ENCODE measurements at regions not wholly inside any gene's neighbourhood (a gene's known extent, or its start where the extent isn't known, plus 50 kb on each side); places are given as distances from the start of the nearest gene placed in this dataset.

GRCh38 chr3:72050771-72051170 is 265.8 kb upstream of the PROK2 start:
- Histone ChIP-seq H3K27me3 (ENCODE audit: control insufficient read depth in 2 of 2, insufficient read depth in 2 of 2, low read length in 2 of 2) (no peaks in the 10 kb centered on the region), H3K79me2 (ENCODE audit: insufficient read depth, low read length) (no peaks in the 10 kb centered on the region), H3K9me3 (replicated peaks in 1 of 2; ENCODE audit: control insufficient read depth in 1 of 2, insufficient read depth in 1 of 2, low read length in 2 of 2) (no peaks in the 10 kb centered on the region), H4K20me1 (ENCODE audit: insufficient read depth, low read length) (no peaks in the 10 kb centered on the region), H3K27ac (ENCODE audit: low read depth in 1 of 2, low read length in 2 of 2) (no peak overlapping the region), H3K4me3 (replicated peaks in 1 of 3; ENCODE audit: low read depth in 2 of 3, low read length in 3 of 3) (no peak overlapping the region), H3K9ac (ENCODE audit: insufficient read depth, low read length, poor library complexity, severe bottlenecking) (no peak overlapping the region), H2AFZ (ENCODE audit: insufficient read depth, low read depth, low read length, poor library complexity, severe bottlenecking) (no peak overlapping the region), H3K36me3 (replicated peaks in 1 of 2; ENCODE audit: control insufficient read depth in 1 of 2, insufficient read depth in 2 of 2, low read length in 2 of 2) (peaks cover 0 to 5% of the 10 kb centered on the region in 2 donors), H3K4me1 (ENCODE audit: control insufficient read depth in 1 of 2, insufficient read depth in 2 of 2, low read length in 2 of 2) (peaks cover 14% of the 10 kb centered on the region in 2 donors), H3K4me2 (replicated peaks; ENCODE audit: extremely low read depth, low read length, poor library complexity, severe bottlenecking) (no peak overlapping the region)
- Mint-ChIP-seq H3K36me3 (peaks cover 17 to 23% of the 10 kb centered on the region in 2 donors), H3K27ac (no peak overlapping the region), H3K4me3 (no peak overlapping the region), H3K27me3 (ENCODE audit: low read depth in 3 of 3) (peaks cover 1 to 4% (median 2%) of the 10 kb centered on the region in 3 donors), H3K9me3 (no peaks in the 10 kb centered on the region), H3K4me1 (peaks cover 16% of the 10 kb centered on the region)
- TF ChIP-seq CTCF (IDR thresholded peaks at IDR 0.05), result no peak
- DNase-seq, result no peak
- WGBS (ENCODE audit: insufficient coverage), result 100% methylated on average over 2 of the region's 5 CpGs
- intact Hi-C loops (cut with micrococcal nuclease), result no loop called here

DNA sequence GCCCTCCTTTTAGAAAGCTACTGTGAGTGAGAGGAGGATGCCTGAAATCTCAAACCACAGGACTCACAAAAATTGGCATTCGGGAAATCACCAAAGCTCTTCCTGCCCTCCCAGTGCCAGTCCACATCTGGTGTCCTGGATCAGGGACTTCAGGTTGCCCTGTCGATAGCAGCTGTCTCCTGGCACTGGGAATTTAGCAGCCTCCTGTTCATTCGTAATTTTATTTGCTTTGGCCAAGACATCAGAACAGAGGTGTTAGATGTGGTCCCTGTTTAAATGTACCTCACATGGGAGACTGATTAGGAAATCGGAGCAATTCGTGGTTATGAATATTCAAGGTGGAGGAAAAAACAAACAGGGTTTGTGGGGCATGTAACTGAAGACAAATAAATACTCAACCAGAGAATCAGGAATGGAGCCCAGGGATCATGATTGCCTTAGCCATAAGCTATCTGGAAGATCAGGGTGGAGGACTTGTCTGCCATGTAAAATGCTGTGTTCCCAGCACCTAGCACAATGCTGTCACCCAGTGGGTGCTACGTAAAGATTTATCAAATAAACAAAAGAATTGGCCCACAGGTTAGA is 265.2 kb upstream of the PROK2 start:
- Histone ChIP-seq H3K79me2 (ENCODE audit: insufficient read depth, low read length) (no peaks in the 10 kb centered on the region), H2AFZ (ENCODE audit: insufficient read depth, low read depth, low read length, poor library complexity, severe bottlenecking) (no peak overlapping the region), H3K9me3 (replicated peaks in 1 of 2; ENCODE audit: control insufficient read depth in 1 of 2, insufficient read depth in 1 of 2, low read length in 2 of 2) (no peaks in the 10 kb centered on the region), H4K20me1 (ENCODE audit: insufficient read depth, low read length) (no peaks in the 10 kb centered on the region), H3K27ac (ENCODE audit: low read depth in 1 of 2, low read length in 2 of 2) (no peak overlapping the region), H3K4me1 (ENCODE audit: control insufficient read depth in 1 of 2, insufficient read depth in 2 of 2, low read length in 2 of 2) (peaks cover 14% of the 10 kb centered on the region in 2 donors), H3K27me3 (ENCODE audit: control insufficient read depth in 2 of 2, insufficient read depth in 2 of 2, low read length in 2 of 2) (no peaks in the 10 kb centered on the region), H3K36me3 (replicated peaks in 1 of 2; ENCODE audit: control insufficient read depth in 1 of 2, insufficient read depth in 2 of 2, low read length in 2 of 2) (no peaks in the 10 kb centered on the region), H3K9ac (ENCODE audit: insufficient read depth, low read length, poor library complexity, severe bottlenecking) (no peak overlapping the region), H3K4me3 (replicated peaks in 1 of 3; ENCODE audit: low read depth in 2 of 3, low read length in 3 of 3) (no peak overlapping the region), H3K4me2 (replicated peaks; ENCODE audit: extremely low read depth, low read length, poor library complexity, severe bottlenecking) (no peak overlapping the region)
- H3K9me3 Mint-ChIP-seq, result no peaks in the 10 kb centered on the region
- H3K27me3 Mint-ChIP-seq (ENCODE audit: low read depth in 3 of 3), result peaks cover 1 to 2% (median 2%) of the 10 kb centered on the region in 3 donors
- intact Hi-C loops (cut with micrococcal nuclease), result no loop called here
- H3K27ac Mint-ChIP-seq, result peak overlapping the region in 1 of 7 donors; percentile 56
- H3K4me1 Mint-ChIP-seq, result peaks cover 16% of the 10 kb centered on the region
- WGBS (ENCODE audit: insufficient coverage), result 100% methylated on average over 2 of the region's 6 CpGs
- DNase-seq, result no peak
- peaks cover 12 to 16% of the 10 kb centered on the region in 2 donors for H3K36me3 Mint-ChIP-seq
- TF ChIP-seq CTCF (IDR thresholded peaks at IDR 0.05), result no peak
- no peak overlapping the region for H3K4me3 Mint-ChIP-seq
